GM19395 (cell line): ENCODE measurements at regions not wholly inside any gene's neighbourhood (a gene's known extent, or its start where the extent isn't known, plus 50 kb on each side); places are given as distances from the start of the nearest gene placed in this dataset.

Experiments used
- ATAC-seq: cut with Tn5 transposase; IDR thresholded peaks from one replicate; pipeline ENCODE4 v1.9.1; 2021; ENCODE audit warnings: mild to moderate bottlenecking, moderate library complexity; ENCODE audit not compliant: unreplicated experiment

GRCh38 chr11:80900265-80900664, 1459.4 kb upstream of the TENM4 start:
- ATAC-seq: peak; percentile 69

- peak; percentile 60 for ATAC-seq
Observed at GRCh38 chr11:80899381-80899780, 1458.6 kb upstream of the TENM4 start.

GRCh38 chr11:80898910-80899309, 1458.1 kb upstream of the TENM4 start:
- ATAC-seq: peak; percentile 5

GRCh38 chr11:80886684-80887083, 1445.9 kb upstream of the TENM4 start:
- ATAC-seq: no peak

- ATAC-seq: no peak
Observed at GRCh38 chr11:80873310-80873999, 1432.6 kb upstream of the TENM4 start.

GRCh38 chr11:80872116-80872728, 1431.4 kb upstream of the TENM4 start:
- ATAC-seq: no peak

- no peak for ATAC-seq
Observed at GRCh38 chr11:80868831-80869230, 1428.0 kb upstream of the TENM4 start.

GRCh38 chr11:80862011-80862410, 1421.2 kb upstream of the TENM4 start:
- ATAC-seq: no peak

- ATAC-seq: no peak
Observed at GRCh38 chr11:80861193-80861592, 1420.4 kb upstream of the TENM4 start.

- no peak for ATAC-seq
Observed at GRCh38 chr11:80860632-80861031, 1419.8 kb upstream of the TENM4 start.

GRCh38 chr11:80856066-80856465, 1415.2 kb upstream of the TENM4 start:
- ATAC-seq: no peak

- no peak for ATAC-seq
Observed at GRCh38 chr11:80855426-80855825, 1414.6 kb upstream of the TENM4 start.

- ATAC-seq: peak; percentile 62
Observed at GRCh38 chr11:80849253-80849652, 1408.4 kb upstream of the TENM4 start.

- peak; percentile 93 for ATAC-seq
Observed at GRCh38 chr11:80846979-80847378, 1406.1 kb upstream of the TENM4 start.

- ATAC-seq: no peak
Observed at GRCh38 chr11:80846442-80846841, 1405.6 kb upstream of the TENM4 start.

- no peak for ATAC-seq
Observed at GRCh38 chr11:80844110-80844819, 1403.4 kb upstream of the TENM4 start.

GRCh38 chr11:80843266-80843974, 1402.6 kb upstream of the TENM4 start:
- peak; percentile 58 for ATAC-seq

GRCh38 chr11:80842246-80842645, 1401.4 kb upstream of the TENM4 start:
- ATAC-seq: no peak

GRCh38 chr11:80841675-80842074, 1400.8 kb upstream of the TENM4 start:
- ATAC-seq: no peak

- peak; percentile 75 for ATAC-seq
Observed at GRCh38 chr11:80838153-80838552, 1397.3 kb upstream of the TENM4 start.

- ATAC-seq: no peak
Observed at GRCh38 chr11:80837051-80837450, 1396.2 kb upstream of the TENM4 start.
